Astrocyte (in vitro differentiated cells and primary cell): ENCODE measurements at regions not wholly inside any gene's neighbourhood (a gene's known extent, or its start where the extent isn't known, plus 50 kb on each side); places are given as distances from the start of the nearest gene placed in this dataset.

ENCODE experiments used
- DNase-seq: peaks from one replicate; pipeline ENCODE4 v3.0.0-alpha.2; 2010; ENCODE audit warnings: low read depth
- FAIRE-seq: peaks from 2 replicates; lab custom pipeline; 2011; peaks lifted over from hg19 to GRCh38; lab: Jason Lieb, UNC
- H2AFZ ChIP-seq: 2 replicates; pipeline ENCODE4 v1.6.0; 2012; ENCODE audit warnings: low read depth, low read length, inconsistent platforms
- H3K27ac ChIP-seq: 2 replicates; pipeline ENCODE4 v1.5.1; 2011; ENCODE audit warnings: low read depth, low read length, inconsistent platforms
- H3K27me3 ChIP-seq: 2 replicates; pipeline ENCODE4 v1.6.0; 2011; ENCODE audit warnings: low read length, inconsistent platforms; ENCODE audit not compliant: insufficient read depth
- H3K36me3 ChIP-seq: 2 replicates; pipeline ENCODE4 v1.5.1; 2011; ENCODE audit warnings: low read length, inconsistent platforms; ENCODE audit not compliant: insufficient read depth
- H3K4me1 ChIP-seq: 2 replicates; pipeline ENCODE4 v1.5.1; 2011; ENCODE audit warnings: low read length, inconsistent platforms; ENCODE audit not compliant: insufficient read depth
- H3K4me2 ChIP-seq: 2 replicates; pipeline ENCODE4 v1.6.0; 2012; ENCODE audit warnings: low read length, inconsistent platforms
- H3K4me3 ChIP-seq: 2 replicates; pipeline ENCODE4 v1.5.1; 2011; ENCODE audit warnings: low read depth, mild to moderate bottlenecking, low read length, inconsistent platforms; ENCODE audit not compliant: insufficient read depth
- H3K79me2 ChIP-seq: 2 replicates; pipeline ENCODE4 v1.6.0; 2012; ENCODE audit warnings: mild to moderate bottlenecking, low read length, inconsistent platforms; ENCODE audit not compliant: insufficient read depth
- H3K9ac ChIP-seq: 2 replicates; pipeline ENCODE4 v1.6.0; 2012; ENCODE audit warnings: mild to moderate bottlenecking, low read length, inconsistent platforms
- H3K9me3 ChIP-seq: 2 replicates; pipeline ENCODE4 v1.5.1; 2012; ENCODE audit warnings: low read depth, mild to moderate bottlenecking, low read length, inconsistent platforms; ENCODE audit not compliant: insufficient read depth
- H4K20me1 ChIP-seq: 2 replicates; pipeline ENCODE4 v1.6.0; 2012; ENCODE audit warnings: low read length, inconsistent platforms; ENCODE audit not compliant: insufficient read depth
- H3K27ac Mint-ChIP-seq: one replicate; pipeline ENCODE4 v1.8.0; 2021; ENCODE audit warnings: mild to moderate bottlenecking, mixed read lengths; ENCODE audit not compliant: unreplicated experiment
- H3K27me3 Mint-ChIP-seq: one replicate; pipeline ENCODE4 v1.8.0; 2021; ENCODE audit warnings: low read depth, mixed read lengths; ENCODE audit not compliant: unreplicated experiment
- H3K36me3 Mint-ChIP-seq: one replicate; pipeline ENCODE4 v1.8.0; 2021; ENCODE audit warnings: low read depth, mixed read lengths; ENCODE audit not compliant: unreplicated experiment
- H3K4me1 Mint-ChIP-seq: one replicate; pipeline ENCODE4 v1.8.0; 2021; ENCODE audit warnings: low read depth, mixed read lengths; ENCODE audit not compliant: unreplicated experiment
- H3K4me3 Mint-ChIP-seq: one replicate; pipeline ENCODE4 v1.8.0; 2021; ENCODE audit warnings: mild to moderate bottlenecking, moderate library complexity, mixed read lengths; ENCODE audit not compliant: unreplicated experiment
- H3K9me3 Mint-ChIP-seq: one replicate; pipeline ENCODE4 v1.8.0; 2021; ENCODE audit warnings: mild to moderate bottlenecking, mixed read lengths; ENCODE audit not compliant: unreplicated experiment
- CTCF ChIP-seq: IDR thresholded peaks from 2 replicates; pipeline ENCODE4 v1.5.1; 2011; ENCODE audit warnings: low read depth, mild to moderate bottlenecking, inconsistent platforms, low read length, moderate library complexity; ENCODE audit not compliant: insufficient read depth
- EZH2 ChIP-seq: IDR thresholded peaks from 2 replicates; pipeline ENCODE4 v1.6.1; 2012; ENCODE audit warnings: mild to moderate bottlenecking, low read length, inconsistent platforms; ENCODE audit not compliant: insufficient read depth

DNA sequence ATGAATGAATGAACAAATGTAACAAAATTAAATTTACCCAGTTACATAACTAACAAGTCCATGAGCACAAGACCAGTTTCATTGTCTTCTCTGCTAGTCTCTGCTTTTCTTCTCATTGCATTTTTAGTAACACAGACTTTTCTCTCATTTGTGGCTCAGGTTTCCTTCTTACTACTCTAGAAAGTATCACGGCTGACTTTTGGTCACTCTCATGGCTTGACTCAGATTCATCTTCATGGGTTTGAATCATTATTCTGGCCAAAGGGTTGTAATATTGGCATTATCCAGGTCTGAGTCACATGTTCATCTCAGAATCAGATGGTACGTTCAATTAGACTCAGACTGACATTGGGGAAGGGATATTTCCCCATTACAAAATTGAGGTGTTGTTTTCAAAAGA, 121.5 kb upstream of the SATB1 start:
- Mint-ChIP-seq H3K27ac (no peak overlapping the region), H3K27me3 (no peaks in the 10 kb centered on the region), H3K36me3 (no peaks in the 10 kb centered on the region), H3K4me3 (no peak overlapping the region), H3K9me3 (no peaks in the 10 kb centered on the region), H3K4me1 (no peaks in the 10 kb centered on the region)
- TF ChIP-seq CTCF (no peak), EZH2 (no peak)
- no peak overlapping the region for H3K9ac ChIP-seq
- no peak overlapping the region for H3K4me2 ChIP-seq
- no peaks in the 10 kb centered on the region for H3K9me3 ChIP-seq
- no peaks in the 10 kb centered on the region for H3K4me1 ChIP-seq
- H4K20me1 ChIP-seq: no peaks in the 10 kb centered on the region
- no peak overlapping the region for H3K27ac ChIP-seq
- H3K36me3 ChIP-seq: no peaks in the 10 kb centered on the region
- H2AFZ ChIP-seq: no peak overlapping the region
- H3K27me3 ChIP-seq: no peaks in the 10 kb centered on the region
- no peak overlapping the region for H3K4me3 ChIP-seq
- no peak for FAIRE-seq
- no peaks in the 10 kb centered on the region for H3K79me2 ChIP-seq
- no peak for DNase-seq

- Histone ChIP-seq H4K20me1 (no peaks in the 10 kb centered on the region), H3K9me3 (no peaks in the 10 kb centered on the region), H3K36me3 (no peaks in the 10 kb centered on the region), H3K27me3 (no peaks in the 10 kb centered on the region), H3K79me2 (no peaks in the 10 kb centered on the region), H2AFZ (no peak overlapping the region), H3K4me2 (no peak overlapping the region), H3K4me3 (no peak overlapping the region), H3K9ac (no peak overlapping the region), H3K27ac (no peak overlapping the region), H3K4me1 (no peaks in the 10 kb centered on the region)
- TF ChIP-seq CTCF: no peak
- TF ChIP-seq EZH2: no peak
- Mint-ChIP-seq H3K4me3 (no peak overlapping the region), H3K27me3 (no peaks in the 10 kb centered on the region), H3K27ac (no peak overlapping the region), H3K36me3 (no peaks in the 10 kb centered on the region), H3K9me3 (no peaks in the 10 kb centered on the region), H3K4me1 (no peaks in the 10 kb centered on the region)
- DNase-seq (no peak), FAIRE-seq (no peak)
These were observed 119.0 kb upstream of the SATB1 start for GRCh38 chr3:18544146-18544545.

DNA sequence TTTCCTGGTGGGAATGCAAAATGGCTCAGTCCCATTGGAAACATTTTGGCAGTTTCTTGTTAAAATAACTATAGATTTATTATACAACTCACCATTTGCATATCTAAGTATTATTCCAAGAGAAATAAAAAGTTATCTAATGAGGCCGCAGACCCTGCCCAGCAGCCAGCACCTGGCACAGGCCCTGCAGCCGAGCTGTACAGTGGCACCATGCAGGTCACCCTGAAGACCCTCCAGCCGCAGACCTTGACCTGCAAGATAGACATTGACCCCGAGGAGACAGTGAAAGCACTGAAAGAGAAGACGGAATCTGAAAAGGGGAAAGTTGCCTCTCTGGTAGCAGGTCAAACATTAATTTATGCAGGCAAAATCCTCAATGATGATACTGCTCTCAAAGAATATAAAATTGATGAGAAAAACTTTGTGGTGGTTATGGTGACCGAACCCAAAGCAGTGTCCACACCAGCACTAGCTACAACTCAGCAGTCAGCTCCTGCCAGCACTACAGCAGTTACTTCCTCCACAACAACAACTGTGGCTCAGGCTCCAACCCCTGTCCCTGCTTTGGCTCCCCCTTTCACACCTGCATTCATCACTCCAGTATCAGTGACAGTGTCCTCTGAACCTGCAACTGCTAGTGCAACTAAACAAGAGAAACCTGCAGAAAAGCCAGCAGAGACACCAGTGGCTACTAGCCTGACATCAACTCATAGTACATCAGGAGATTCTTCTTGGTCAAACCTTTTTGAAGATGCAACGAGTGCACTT, 113.5 kb upstream of the SATB1 start:
- no peak overlapping the region for H3K4me3 Mint-ChIP-seq
- peaks cover 2% of the 10 kb centered on the region for H3K27me3 Mint-ChIP-seq
- H3K27ac Mint-ChIP-seq: no peak overlapping the region
- H3K27me3 ChIP-seq: no peaks in the 10 kb centered on the region
- no peak overlapping the region for H3K27ac ChIP-seq
- no peak overlapping the region for H3K4me3 ChIP-seq
- no peaks in the 10 kb centered on the region for H3K9me3 ChIP-seq
- no peaks in the 10 kb centered on the region for H3K9me3 Mint-ChIP-seq
- no peaks in the 10 kb centered on the region for H3K79me2 ChIP-seq
- FAIRE-seq (no peak), DNase-seq (no peak)
- H3K4me1 Mint-ChIP-seq: no peaks in the 10 kb centered on the region
- no peaks in the 10 kb centered on the region for H3K4me1 ChIP-seq
- H3K36me3 ChIP-seq: no peaks in the 10 kb centered on the region
- TF ChIP-seq EZH2 (no peak), CTCF (no peak)
- H2AFZ ChIP-seq: no peak overlapping the region
- H3K9ac ChIP-seq: no peak overlapping the region
- no peaks in the 10 kb centered on the region for H4K20me1 ChIP-seq
- no peak overlapping the region for H3K4me2 ChIP-seq
- no peaks in the 10 kb centered on the region for H3K36me3 Mint-ChIP-seq
